SW480 (cell line): ENCODE measurements at regions not wholly inside any gene's neighbourhood (a gene's known extent, or its start where the extent isn't known, plus 50 kb on each side); places are given as distances from the start of the nearest gene placed in this dataset.

Source experiments
- DNase-seq: peaks from one replicate; pipeline ENCODE4 v3.0.0-alpha.2; 2016; ENCODE audit warnings: low spot score

GRCh38 chr13:22655106-22655852, 525.5 kb upstream of the SGCG start:
- DNase-seq, result no peak

- DNase-seq, result peak; percentile 14
These were observed 518.0 kb upstream of the SGCG start for GRCh38 chr13:22662771-22663170.

GRCh38 chr13:22665506-22665905, 515.3 kb upstream of the SGCG start:
- no peak for DNase-seq

- DNase-seq, result no peak
These were observed 490.0 kb upstream of the SGCG start for GRCh38 chr13:22690756-22691155.

GRCh38 chr13:22693691-22694090, 487.1 kb upstream of the SGCG start:
- no peak for DNase-seq

GRCh38 chr13:22696433-22696832, 484.3 kb upstream of the SGCG start:
- no peak for DNase-seq

- no peak for DNase-seq
These were observed 482.3 kb upstream of the SGCG start for GRCh38 chr13:22698467-22698866.

GRCh38 chr13:22700246-22700887, 480.4 kb upstream of the SGCG start:
- no peak for DNase-seq

GRCh38 chr13:22703601-22704209, 477.1 kb upstream of the SGCG start:
- peak; percentile 84 for DNase-seq

- no peak for DNase-seq
These were observed 472.8 kb upstream of the SGCG start for GRCh38 chr13:22707946-22708345.

- no peak for DNase-seq
These were observed 463.7 kb upstream of the SGCG start for GRCh38 chr13:22717036-22717435.

- no peak for DNase-seq
These were observed 454.1 kb upstream of the SGCG start for GRCh38 chr13:22726726-22727125.

GRCh38 chr13:22735011-22735995, 445.5 kb upstream of the SGCG start:
- DNase-seq, result no peak

- no peak for DNase-seq
These were observed 444.6 kb upstream of the SGCG start for GRCh38 chr13:22736084-22736767.

GRCh38 chr13:22736768-22737092, 444.0 kb upstream of the SGCG start:
- no peak for DNase-seq

- no peak for DNase-seq
These were observed 442.4 kb upstream of the SGCG start for GRCh38 chr13:22738357-22738756.

- no peak for DNase-seq
These were observed 440.5 kb upstream of the SGCG start for GRCh38 chr13:22740264-22740663.

- no peak for DNase-seq
These were observed 435.9 kb upstream of the SGCG start for GRCh38 chr13:22744688-22745452.

- DNase-seq, result no peak
These were observed 431.8 kb upstream of the SGCG start for GRCh38 chr13:22748866-22749577.

- no peak for DNase-seq
These were observed 431.2 kb upstream of the SGCG start for GRCh38 chr13:22749626-22750025.
